NCI-H1417 (cell line): ENCODE measurements at regions not wholly inside any gene's neighbourhood (a gene's known extent, or its start where the extent isn't known, plus 50 kb on each side); places are given as distances from the start of the nearest gene placed in this dataset.
"Not testable (repeated sequence)": the region's sequence is repeated elsewhere in the genome, so short reads cannot be mapped to it uniquely, and the experiment has no call there.

ENCODE experiments used
- DNase-seq, 3 experiments: peaks; one replicate each; lab custom pipeline; 2025; lab: John Stamatoyannopoulos, UW

- no peak for DNase-seq
Measured at GRCh38 chr4:138444260-138444659, 202.1 kb upstream of the SLC7A11 start.

GRCh38 chr4:138439143-138439581 lies 197.0 kb upstream of the SLC7A11 start:
- no peak for DNase-seq

- no peak for DNase-seq
Measured at GRCh38 chr4:138438608-138439007, 196.5 kb upstream of the SLC7A11 start.

DNA sequence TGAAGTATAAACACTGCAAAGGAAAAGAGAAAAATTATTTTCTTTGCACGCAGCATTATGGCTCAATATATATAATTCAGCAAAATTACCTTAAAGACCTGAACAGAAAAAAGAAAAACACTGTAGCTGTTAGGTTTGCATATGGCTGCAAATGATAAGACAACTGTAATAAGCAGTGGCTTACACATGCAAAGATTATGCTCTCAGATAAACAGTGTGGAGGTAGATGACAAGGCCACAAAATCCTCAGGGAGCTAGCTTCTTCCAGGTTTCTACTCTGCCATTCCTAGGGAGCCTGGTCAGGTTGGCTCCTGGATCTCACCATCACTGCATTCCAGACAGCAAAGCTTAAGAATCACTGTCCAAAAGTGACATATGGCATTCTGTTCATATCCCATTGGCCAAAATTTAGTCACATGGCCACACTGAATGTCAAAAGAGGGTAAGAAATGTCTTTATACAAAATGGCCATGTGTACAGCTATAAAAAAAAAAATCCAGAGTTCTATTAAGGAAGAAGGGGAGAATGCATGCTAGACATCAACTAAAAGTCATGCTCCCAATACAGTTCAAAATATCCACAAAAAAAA lies 195.2 kb upstream of the SLC7A11 start:
- no peak for DNase-seq

- not testable (repeated sequence) for DNase-seq
Measured at GRCh38 chr4:138435733-138436132, 193.6 kb upstream of the SLC7A11 start.

GRCh38 chr4:138435046-138435445 lies 192.9 kb upstream of the SLC7A11 start:
- not testable (repeated sequence) for DNase-seq

- no peak for DNase-seq
Measured at GRCh38 chr4:138428611-138429010, 186.5 kb upstream of the SLC7A11 start.

DNA sequence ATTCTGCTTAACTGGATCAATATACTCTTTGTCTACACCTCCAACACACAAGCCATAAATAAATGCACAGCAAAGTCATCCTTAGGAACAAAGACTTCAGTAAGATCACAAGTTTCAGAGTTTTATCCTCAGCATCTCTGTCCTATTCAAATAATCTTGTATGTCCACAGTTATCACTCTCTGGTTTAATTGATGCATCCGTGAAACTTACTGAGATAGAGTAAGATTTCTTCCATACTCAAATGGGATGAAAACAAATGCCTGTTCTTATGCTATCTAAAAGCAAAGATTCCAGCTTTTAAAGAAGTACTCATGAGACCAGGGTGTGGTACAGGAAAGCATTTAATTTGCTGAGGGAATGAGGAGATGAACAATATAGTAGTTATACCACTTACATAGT lies 184.6 kb upstream of the SLC7A11 start:
- no peak for DNase-seq

- DNase-seq: no peak
Measured at GRCh38 chr4:138420471-138420870, 178.3 kb upstream of the SLC7A11 start.

GRCh38 chr4:138414202-138414601 lies 172.1 kb upstream of the SLC7A11 start:
- peak in 1 of 3 experiments; percentile 7 for DNase-seq

DNA sequence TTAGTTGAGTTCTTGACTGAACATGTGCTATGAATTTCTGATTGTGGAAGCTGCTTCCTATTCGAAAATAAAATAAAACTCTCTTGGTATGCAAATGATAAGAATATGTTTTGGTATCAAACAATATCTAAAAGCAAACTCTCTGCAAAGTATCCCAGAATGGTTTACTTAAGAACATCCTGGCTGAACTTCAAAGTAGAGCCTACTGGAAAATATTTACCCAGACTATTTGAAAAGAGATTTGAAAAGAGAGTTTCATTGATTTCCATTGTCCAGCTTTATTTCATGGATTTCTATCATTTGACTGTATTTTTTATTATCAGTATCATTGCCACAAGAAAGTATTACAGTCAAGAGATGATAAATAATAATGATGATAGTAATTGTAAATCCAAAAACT lies 171.1 kb upstream of the SLC7A11 start:
- no peak for DNase-seq

- no peak for DNase-seq
Measured at GRCh38 chr4:138412847-138413246, 170.7 kb upstream of the SLC7A11 start.

DNA sequence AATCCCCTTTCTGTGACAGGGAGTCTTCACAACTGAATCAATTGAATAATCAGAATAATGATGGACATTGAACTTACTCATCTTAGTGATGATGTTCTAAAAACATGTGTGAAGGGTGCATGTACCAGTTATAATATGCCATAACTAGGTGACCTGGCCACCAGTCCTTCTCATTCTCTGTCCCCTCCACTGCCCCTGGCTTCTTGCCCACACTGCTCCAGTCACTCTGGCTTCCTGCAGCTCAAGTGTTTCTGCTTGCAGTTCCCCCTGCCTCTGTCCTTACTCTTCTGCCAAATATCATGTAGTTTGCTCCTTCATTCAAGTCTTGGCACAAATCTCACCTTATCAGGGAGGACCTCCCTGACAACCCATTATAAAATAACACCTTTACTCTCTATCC lies 168.1 kb upstream of the SLC7A11 start:
- no peak for DNase-seq

- DNase-seq: no peak
Measured at GRCh38 chr4:138409670-138410069, 167.5 kb upstream of the SLC7A11 start.

GRCh38 chr4:138408758-138409157 lies 166.6 kb upstream of the SLC7A11 start:
- DNase-seq: no peak

- DNase-seq: no peak
Measured at GRCh38 chr4:138407329-138407728, 165.2 kb upstream of the SLC7A11 start.

- no peak for DNase-seq
Measured at GRCh38 chr4:138406876-138407275, 164.7 kb upstream of the SLC7A11 start.

DNA sequence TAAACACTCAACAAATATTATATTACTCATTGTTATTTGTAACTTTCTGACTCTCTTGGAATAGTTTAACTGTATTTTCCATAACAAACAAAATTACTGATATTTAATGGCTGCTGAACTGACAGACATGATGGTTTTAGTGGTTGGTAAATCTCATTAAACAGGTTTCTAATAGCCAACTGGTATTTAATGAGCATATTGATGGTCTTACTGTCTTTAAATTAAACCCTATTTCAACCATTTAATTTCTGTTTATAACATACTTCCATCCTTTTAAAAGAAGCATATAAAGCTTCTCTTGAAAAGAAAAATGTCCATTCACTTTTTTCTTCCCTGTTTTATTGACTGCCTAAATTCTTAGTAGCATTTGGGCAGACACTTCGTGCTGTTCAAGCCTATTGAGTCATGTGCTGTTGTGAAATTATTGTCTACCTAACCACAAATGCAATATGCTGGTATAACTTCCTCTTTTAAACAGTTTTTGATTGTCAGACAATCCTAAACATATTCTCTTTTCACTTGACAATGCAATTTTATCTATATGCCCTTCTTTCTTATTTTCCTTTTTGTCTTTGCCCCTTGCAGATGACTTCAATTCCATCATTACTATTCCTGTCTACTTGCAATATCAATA lies 163.9 kb upstream of the SLC7A11 start:
- no peak for DNase-seq

DNA sequence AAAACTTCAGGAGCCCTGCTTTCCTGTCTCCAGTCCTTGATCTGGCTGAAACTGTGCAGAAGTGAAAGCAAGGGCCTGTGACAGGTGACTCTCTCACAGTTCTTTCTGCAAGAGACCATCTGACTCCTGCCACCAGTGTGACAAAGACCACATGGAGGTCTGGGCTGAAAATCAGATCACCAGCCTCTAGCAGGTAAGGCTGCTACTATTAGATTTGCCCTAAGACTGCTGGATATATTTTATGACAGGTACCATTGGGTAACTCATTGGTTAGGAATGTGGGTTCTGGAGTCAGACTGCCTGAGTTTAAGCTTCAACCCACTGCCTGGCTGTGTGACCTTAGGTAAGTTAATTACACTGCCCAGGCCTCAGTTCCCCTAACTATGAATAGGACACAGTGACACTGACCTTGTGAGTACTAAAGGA lies 163.3 kb upstream of the SLC7A11 start:
- no peak for DNase-seq

GRCh38 chr4:138404801-138405200 lies 162.7 kb upstream of the SLC7A11 start:
- DNase-seq: no peak

DNA sequence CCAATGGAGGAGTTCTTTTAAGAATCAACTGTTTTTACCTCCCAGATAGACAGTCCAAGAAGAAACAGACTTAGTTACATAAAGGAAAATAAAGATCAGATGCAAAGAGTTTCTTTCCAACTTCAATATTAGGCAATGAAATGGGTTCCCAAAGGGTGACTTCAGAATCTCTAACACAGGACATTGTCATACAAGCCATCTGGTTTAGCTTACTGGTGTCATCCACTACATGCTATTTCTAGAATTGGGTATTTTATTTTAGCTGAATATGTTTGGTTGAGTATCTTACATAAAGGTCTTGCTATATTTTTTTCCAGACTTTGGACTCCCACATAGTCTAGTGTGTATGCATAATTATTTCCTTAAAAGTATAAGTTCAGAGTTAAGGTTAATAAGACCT lies 162.1 kb upstream of the SLC7A11 start:
- no peak for DNase-seq

DNA sequence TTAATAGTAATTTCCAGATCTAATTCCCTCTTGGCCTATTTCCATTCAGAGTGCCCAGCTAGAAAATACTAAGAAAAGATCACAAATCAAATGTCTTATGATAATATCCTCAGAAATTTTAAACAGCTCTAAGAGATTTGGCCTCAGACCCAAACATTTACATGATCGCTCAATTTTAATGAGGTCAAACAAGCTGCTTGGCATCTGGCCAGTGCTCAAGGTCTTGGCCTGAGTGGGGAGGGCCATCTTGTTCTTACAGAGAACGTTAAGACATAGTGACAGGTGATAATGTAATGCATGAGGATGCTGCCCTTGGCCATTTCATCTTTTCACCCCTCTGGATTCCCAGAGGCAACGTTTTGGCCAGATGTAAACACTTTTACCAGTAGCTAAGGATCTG lies 159.2 kb upstream of the SLC7A11 start:
- DNase-seq: peak in 2 of 3 experiments; percentile 15 to 51

- DNase-seq: peak in 2 of 3 experiments; percentile 41 to 70
Measured at GRCh38 chr4:138400543-138400942, 158.4 kb upstream of the SLC7A11 start.

- no peak for DNase-seq
Measured at GRCh38 chr4:138400066-138400465, 157.9 kb upstream of the SLC7A11 start.
